ENCODE measurements at regions not wholly inside any gene's neighbourhood (a gene's known extent, or its start where the extent isn't known, plus 50 kb on each side); places are given as distances from the start of the nearest gene placed in this dataset.
"Not testable (repeated sequence)": the region's sequence is repeated elsewhere in the genome, so short reads cannot be mapped to it uniquely, and the experiment has no call there.

GRCh38 chrY:7588176-7588575 is 676.6 kb upstream of the AMELY start:
- not testable (repeated sequence) for ATAC-seq, H3K27ac Mint-ChIP-seq, H3K36me3 Mint-ChIP-seq, H3K4me3 Mint-ChIP-seq, H3K4me1 Mint-ChIP-seq, H3K9me3 Mint-ChIP-seq, H3K27me3 Mint-ChIP-seq

- ATAC-seq = no peak
- no peaks in the 10 kb centered on the region for H3K4me1 Mint-ChIP-seq
Observed at GRCh38 chrY:7562541-7562940, 651.0 kb upstream of the AMELY start.

GRCh38 chrY:7557675-7558074 is 646.1 kb upstream of the AMELY start:
- Mint-ChIP-seq H3K27ac (no peak overlapping the region), H3K4me1 (no peaks in the 10 kb centered on the region), H3K36me3 (no peaks in the 10 kb centered on the region), H3K4me3 (no peak overlapping the region), H3K27me3 (no peaks in the 10 kb centered on the region), H3K9me3 (peaks cover 18% of the 10 kb centered on the region)
- no peak for ATAC-seq

More at GRCh38 chrY:7562541-7562940, 651.0 kb upstream of the AMELY start:
- Mint-ChIP-seq H3K9me3 (peaks cover 18% of the 10 kb centered on the region), H3K27ac (no peak overlapping the region), H3K36me3 (no peaks in the 10 kb centered on the region), H3K27me3 (no peaks in the 10 kb centered on the region), H3K4me3 (no peak overlapping the region)

GRCh38 chrY:7555006-7555405 is 643.5 kb upstream of the AMELY start:
- H3K9me3 Mint-ChIP-seq = peaks cover 18% of the 10 kb centered on the region
- no peaks in the 10 kb centered on the region for H3K36me3 Mint-ChIP-seq
- no peak overlapping the region for H3K27ac Mint-ChIP-seq
- no peaks in the 10 kb centered on the region for H3K4me1 Mint-ChIP-seq
- no peak overlapping the region for H3K4me3 Mint-ChIP-seq
- no peaks in the 10 kb centered on the region for H3K27me3 Mint-ChIP-seq
- ATAC-seq = no peak

- Mint-ChIP-seq H3K36me3 (no peaks in the 10 kb centered on the region), H3K27ac (no peak overlapping the region), H3K4me1 (no peaks in the 10 kb centered on the region), H3K27me3 (no peaks in the 10 kb centered on the region), H3K9me3 (no peaks in the 10 kb centered on the region), H3K4me3 (no peak overlapping the region)
- no peak for ATAC-seq
Observed at GRCh38 chrY:7545060-7545459, 633.5 kb upstream of the AMELY start.

- no peaks in the 10 kb centered on the region for H3K4me1 Mint-ChIP-seq
- no peaks in the 10 kb centered on the region for H3K9me3 Mint-ChIP-seq
- no peaks in the 10 kb centered on the region for H3K36me3 Mint-ChIP-seq
- no peak overlapping the region for H3K4me3 Mint-ChIP-seq
- ATAC-seq = no peak
- H3K27ac Mint-ChIP-seq = no peak overlapping the region
- H3K27me3 Mint-ChIP-seq = no peaks in the 10 kb centered on the region
Observed at GRCh38 chrY:7544172-7544770, 632.7 kb upstream of the AMELY start.

- Mint-ChIP-seq H3K27ac (no peak overlapping the region), H3K9me3 (no peaks in the 10 kb centered on the region), H3K4me1 (no peaks in the 10 kb centered on the region), H3K36me3 (no peaks in the 10 kb centered on the region), H3K27me3 (no peaks in the 10 kb centered on the region), H3K4me3 (no peak overlapping the region)
- ATAC-seq = no peak
Observed at GRCh38 chrY:7543506-7543905, 632.0 kb upstream of the AMELY start.

- H3K4me3 Mint-ChIP-seq = no peak overlapping the region
- H3K27ac Mint-ChIP-seq = no peak overlapping the region
- no peaks in the 10 kb centered on the region for H3K4me1 Mint-ChIP-seq
- H3K36me3 Mint-ChIP-seq = no peaks in the 10 kb centered on the region
- H3K9me3 Mint-ChIP-seq = no peaks in the 10 kb centered on the region
- H3K27me3 Mint-ChIP-seq = no peaks in the 10 kb centered on the region
- ATAC-seq = no peak
Observed at GRCh38 chrY:7542256-7542858, 630.8 kb upstream of the AMELY start.

GRCh38 chrY:7529396-7529795 is 617.8 kb upstream of the AMELY start:
- H3K9me3 Mint-ChIP-seq = no peaks in the 10 kb centered on the region

GRCh38 chrY:7527568-7527967 is 616.0 kb upstream of the AMELY start:
- H3K36me3 Mint-ChIP-seq, H3K27ac Mint-ChIP-seq, H3K9me3 Mint-ChIP-seq, H3K27me3 Mint-ChIP-seq, ATAC-seq, H3K4me1 Mint-ChIP-seq, H3K4me3 Mint-ChIP-seq: not testable (repeated sequence)

More at GRCh38 chrY:7529396-7529795, 617.8 kb upstream of the AMELY start:
- Mint-ChIP-seq H3K4me3 (no peak overlapping the region), H3K27me3 (no peaks in the 10 kb centered on the region), H3K36me3 (no peaks in the 10 kb centered on the region), H3K27ac (no peak overlapping the region), H3K4me1 (no peaks in the 10 kb centered on the region)
- ATAC-seq = no peak

GRCh38 chrY:7518387-7518786 is 606.8 kb upstream of the AMELY start:
- Mint-ChIP-seq H3K9me3 (no peaks in the 10 kb centered on the region), H3K4me1 (no peaks in the 10 kb centered on the region), H3K27ac (no peak overlapping the region), H3K4me3 (no peak overlapping the region), H3K36me3 (no peaks in the 10 kb centered on the region), H3K27me3 (no peaks in the 10 kb centered on the region)
- no peak for ATAC-seq

GRCh38 chrY:7516268-7516667 is 604.7 kb upstream of the AMELY start:
- Mint-ChIP-seq H3K36me3 (no peaks in the 10 kb centered on the region), H3K9me3 (no peaks in the 10 kb centered on the region)

GRCh38 chrY:7515812-7516211 is 604.3 kb upstream of the AMELY start:
- ATAC-seq = no peak
- Mint-ChIP-seq H3K4me1 (no peaks in the 10 kb centered on the region), H3K4me3 (no peak overlapping the region), H3K36me3 (no peaks in the 10 kb centered on the region), H3K9me3 (no peaks in the 10 kb centered on the region), H3K27ac (no peak overlapping the region), H3K27me3 (no peaks in the 10 kb centered on the region)

More at GRCh38 chrY:7516268-7516667, 604.7 kb upstream of the AMELY start:
- no peak overlapping the region for H3K27ac Mint-ChIP-seq
- ATAC-seq = no peak
- no peaks in the 10 kb centered on the region for H3K27me3 Mint-ChIP-seq
- H3K4me1 Mint-ChIP-seq = no peaks in the 10 kb centered on the region
- H3K4me3 Mint-ChIP-seq = no peak overlapping the region

- peaks cover 16% of the 10 kb centered on the region for H3K27me3 Mint-ChIP-seq
- no peak overlapping the region for H3K4me3 Mint-ChIP-seq
- H3K4me1 Mint-ChIP-seq = no peaks in the 10 kb centered on the region
- peaks cover 9% of the 10 kb centered on the region for H3K9me3 Mint-ChIP-seq
- no peak for ATAC-seq
- no peak overlapping the region for H3K27ac Mint-ChIP-seq
- H3K36me3 Mint-ChIP-seq = no peaks in the 10 kb centered on the region
Observed at GRCh38 chrY:7502896-7503295, 591.3 kb upstream of the AMELY start.

- peaks cover 21% of the 10 kb centered on the region for H3K27me3 Mint-ChIP-seq
- no peaks in the 10 kb centered on the region for H3K4me1 Mint-ChIP-seq
- no peak for ATAC-seq
- H3K9me3 Mint-ChIP-seq = peaks cover 11% of the 10 kb centered on the region
- H3K36me3 Mint-ChIP-seq = no peaks in the 10 kb centered on the region
- no peak overlapping the region for H3K4me3 Mint-ChIP-seq
- no peak overlapping the region for H3K27ac Mint-ChIP-seq
Observed at GRCh38 chrY:7501236-7501635, 589.7 kb upstream of the AMELY start.

- no peak for ATAC-seq
- H3K27me3 Mint-ChIP-seq = peaks cover 9% of the 10 kb centered on the region
- H3K36me3 Mint-ChIP-seq = no peaks in the 10 kb centered on the region
- H3K27ac Mint-ChIP-seq = no peak overlapping the region
- H3K9me3 Mint-ChIP-seq = peaks cover 2% of the 10 kb centered on the region
- no peak overlapping the region for H3K4me3 Mint-ChIP-seq
- H3K4me1 Mint-ChIP-seq = no peaks in the 10 kb centered on the region
Observed at GRCh38 chrY:7496001-7496400, 584.4 kb upstream of the AMELY start.
